ENCODE measurements at regions not wholly inside any gene's neighbourhood (a gene's known extent, or its start where the extent isn't known, plus 50 kb on each side); places are given as distances from the start of the nearest gene placed in this dataset.
A peak's percentile ranks its signal among the peaks of the same experiment; 100 is the strongest.

- H3K9ac ChIP-seq (ENCODE audit: low read length), result peak overlapping the region; percentile 46
These were observed 93.3 kb downstream of the SNX5 start for GRCh38 chr20:17875106-17875980.

GRCh38 chr20:17874271-17875105 is 94.1 kb downstream of the SNX5 start:
- Histone ChIP-seq H3K4me3 (ENCODE audit: low read length) (no peak overlapping the region), H3K9me3 (ENCODE audit: insufficient read depth, low read length) (no peaks in the 10 kb centered on the region), H2AFZ (ENCODE audit: low read depth, low read length) (no peak overlapping the region), H3K4me1 (ENCODE audit: low read length) (peaks cover 51% of the 10 kb centered on the region), H4K20me1 (ENCODE audit: insufficient read depth, low read length) (no peaks in the 10 kb centered on the region), H3K4me2 (ENCODE audit: low read length) (no peak overlapping the region), H3K36me3 (replicated peaks; ENCODE audit: low read depth, low read length) (no peaks in the 10 kb centered on the region), H3K27me3 (ENCODE audit: low read depth, low read length) (peaks cover 28% of the 10 kb centered on the region), H3K79me2 (ENCODE audit: low read length) (no peaks in the 10 kb centered on the region), H3K9ac (ENCODE audit: low read length) (no peak overlapping the region), H3K27ac (ENCODE audit: low read length) (no peak overlapping the region)
- TF ChIP-seq EZH2phosphoT487 (IDR thresholded peaks at IDR 0.05; ENCODE audit: low read depth) (no peak), CTCF (IDR thresholded peaks at IDR 0.05; ENCODE audit: low read depth, low read length) (no peak)

More at GRCh38 chr20:17875106-17875980, 93.3 kb downstream of the SNX5 start:
- Histone ChIP-seq H4K20me1 (ENCODE audit: insufficient read depth, low read length) (no peaks in the 10 kb centered on the region), H3K79me2 (ENCODE audit: low read length) (no peaks in the 10 kb centered on the region), H2AFZ (ENCODE audit: low read depth, low read length) (peak overlapping the region; percentile 59; the same call in 1 of the 2 replicates), H3K4me2 (ENCODE audit: low read length) (peak overlapping the region; percentile 77), H3K4me1 (ENCODE audit: low read length) (peaks cover 60% of the 10 kb centered on the region), H3K4me3 (ENCODE audit: low read length) (peak overlapping the region; percentile 57), H3K27me3 (ENCODE audit: low read depth, low read length) (peaks cover 21% of the 10 kb centered on the region), H3K36me3 (replicated peaks; ENCODE audit: low read depth, low read length) (no peaks in the 10 kb centered on the region), H3K27ac (ENCODE audit: low read length) (peak overlapping the region; percentile 58), H3K9me3 (ENCODE audit: insufficient read depth, low read length) (no peaks in the 10 kb centered on the region)
- no peak for TF ChIP-seq EZH2phosphoT487 (IDR thresholded peaks at IDR 0.05; ENCODE audit: low read depth)

- TF ChIP-seq EZH2phosphoT487 (IDR thresholded peaks at IDR 0.05; ENCODE audit: low read depth) (no peak), CTCF (IDR thresholded peaks at IDR 0.05; ENCODE audit: low read depth, low read length) (no peak)
- Histone ChIP-seq H3K4me1 (ENCODE audit: low read length) (peaks cover 44% of the 10 kb centered on the region), H3K27me3 (ENCODE audit: low read depth, low read length) (peaks cover 36% of the 10 kb centered on the region), H3K27ac (ENCODE audit: low read length) (no peak overlapping the region), H3K36me3 (replicated peaks; ENCODE audit: low read depth, low read length) (no peaks in the 10 kb centered on the region), H3K4me3 (ENCODE audit: low read length) (no peak overlapping the region), H3K9me3 (ENCODE audit: insufficient read depth, low read length) (no peaks in the 10 kb centered on the region), H2AFZ (ENCODE audit: low read depth, low read length) (no peak overlapping the region), H3K9ac (ENCODE audit: low read length) (no peak overlapping the region), H3K79me2 (ENCODE audit: low read length) (no peaks in the 10 kb centered on the region), H3K4me2 (ENCODE audit: low read length) (no peak overlapping the region), H4K20me1 (ENCODE audit: insufficient read depth, low read length) (no peaks in the 10 kb centered on the region)
These were observed 95.0 kb downstream of the SNX5 start for GRCh38 chr20:17873410-17874270.

GRCh38 chr20:17872959-17873358 is 95.6 kb downstream of the SNX5 start:
- no peak overlapping the region for H2AFZ ChIP-seq (ENCODE audit: low read depth, low read length)
- no peaks in the 10 kb centered on the region for H3K9me3 ChIP-seq (ENCODE audit: insufficient read depth, low read length)
- H3K36me3 ChIP-seq (replicated peaks; ENCODE audit: low read depth, low read length), result no peaks in the 10 kb centered on the region
- no peak overlapping the region for H3K4me2 ChIP-seq (ENCODE audit: low read length)
- no peak overlapping the region for H3K4me3 ChIP-seq (ENCODE audit: low read length)
- peaks cover 42% of the 10 kb centered on the region for H3K27me3 ChIP-seq (ENCODE audit: low read depth, low read length)
- no peak overlapping the region for H3K27ac ChIP-seq (ENCODE audit: low read length)
- H4K20me1 ChIP-seq (ENCODE audit: insufficient read depth, low read length), result no peaks in the 10 kb centered on the region
- TF ChIP-seq CTCF (IDR thresholded peaks at IDR 0.05; ENCODE audit: low read depth, low read length), result no peak
- TF ChIP-seq EZH2phosphoT487 (IDR thresholded peaks at IDR 0.05; ENCODE audit: low read depth), result no peak
- peaks cover 37% of the 10 kb centered on the region for H3K4me1 ChIP-seq (ENCODE audit: low read length)
- no peak overlapping the region for H3K9ac ChIP-seq (ENCODE audit: low read length)
- no peaks in the 10 kb centered on the region for H3K79me2 ChIP-seq (ENCODE audit: low read length)
